ENCODE measurements at regions not wholly inside any gene's neighbourhood (a gene's known extent, or its start where the extent isn't known, plus 50 kb on each side); places are given as distances from the start of the nearest gene placed in this dataset.
A peak's percentile ranks its signal among the peaks of the same experiment; 100 is the strongest.

DNA sequence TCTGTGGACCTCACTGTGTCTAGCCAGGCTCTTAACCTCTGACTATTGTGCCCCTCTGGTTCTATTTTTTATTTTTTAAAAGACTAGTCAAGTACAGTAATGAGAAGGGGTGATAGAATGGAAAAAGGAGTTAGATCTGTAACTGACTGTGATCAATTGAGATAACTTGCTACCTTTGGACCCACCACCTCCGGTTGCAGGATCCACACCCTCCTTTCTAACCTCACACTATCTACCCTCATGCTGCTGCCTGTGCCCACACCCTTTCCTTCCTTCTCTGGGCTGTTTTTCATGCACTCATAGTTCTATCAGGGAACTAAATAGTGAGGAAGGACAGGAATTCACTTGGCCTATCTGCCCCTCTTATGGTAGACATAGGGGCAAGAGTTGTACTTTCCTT, 172.3 kb downstream of the KATNIP start:
- DNase-seq: peak in 1 of 3 donors; percentile 41
- ATAC-seq: peak; percentile 86
- Histone ChIP-seq H3K36me3 (ENCODE audit: low read depth) (no peaks in the 10 kb centered on the region), H3K4me3 (no peak overlapping the region), H3K4me1 (ENCODE audit: low read depth) (peaks cover 24% of the 10 kb centered on the region), H3K9me3 (no peaks in the 10 kb centered on the region)
- no peak for TF ChIP-seq CTCF (IDR thresholded peaks at IDR 0.05)
- intact Hi-C loops (cut with DNase I, micrococcal nuclease): no loop called here

DNA sequence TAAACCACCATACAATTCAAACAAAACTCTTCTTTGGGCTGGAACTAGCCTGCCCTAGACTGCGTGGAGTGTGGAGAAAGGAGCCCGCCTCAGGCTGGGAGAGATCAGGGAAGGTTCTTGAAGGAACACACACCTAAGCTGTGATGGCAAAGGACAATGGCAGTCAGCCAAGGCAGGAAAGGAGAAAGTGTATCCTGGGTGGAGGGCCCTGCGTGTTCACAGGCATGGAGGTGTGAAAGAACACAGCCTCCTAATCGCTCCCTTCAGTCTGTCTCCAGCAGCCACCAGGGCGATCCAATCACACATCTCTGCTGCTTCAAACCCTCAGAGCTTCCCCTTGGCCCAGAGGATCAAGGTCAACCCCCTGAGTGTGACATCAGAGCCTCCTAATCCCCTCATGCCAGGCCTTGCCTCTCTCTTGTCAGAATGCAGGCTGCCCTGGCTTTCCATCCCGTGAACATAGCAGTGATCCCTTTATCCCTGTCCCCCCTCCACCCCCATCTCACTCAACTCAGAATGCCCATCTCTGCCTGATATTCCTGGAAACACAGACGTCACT, 173.0 kb downstream of the KATNIP start:
- peak in 2 of 3 donors; percentile 26 to 39 for DNase-seq
- ATAC-seq: peak; percentile 32
- intact Hi-C loops (cut with DNase I, micrococcal nuclease): no loop called here

GRCh38 chr16:27723711-27724481, 174.0 kb downstream of the KATNIP start:
- DNase-seq (peak in 1 of 3 donors; percentile 39), ATAC-seq (peak; percentile 8)
- no peak for TF ChIP-seq CTCF (IDR thresholded peaks at IDR 0.05)
- H3K36me3 ChIP-seq (ENCODE audit: low read depth): no peaks in the 10 kb centered on the region
- peaks cover 24% of the 10 kb centered on the region for H3K4me1 ChIP-seq (ENCODE audit: low read depth)
- H3K9me3 ChIP-seq: no peaks in the 10 kb centered on the region
- intact Hi-C loops (cut with DNase I, micrococcal nuclease): no loop called here
- H3K4me3 ChIP-seq: no peak overlapping the region

More for the DNA sequence above, 173.0 kb downstream of the KATNIP start:
- Histone ChIP-seq H3K4me3 (no peak overlapping the region), H3K4me1 (ENCODE audit: low read depth) (peaks cover 24% of the 10 kb centered on the region), H3K36me3 (ENCODE audit: low read depth) (no peaks in the 10 kb centered on the region), H3K9me3 (no peaks in the 10 kb centered on the region)
- TF ChIP-seq CTCF (IDR thresholded peaks at IDR 0.05): no peak

DNA sequence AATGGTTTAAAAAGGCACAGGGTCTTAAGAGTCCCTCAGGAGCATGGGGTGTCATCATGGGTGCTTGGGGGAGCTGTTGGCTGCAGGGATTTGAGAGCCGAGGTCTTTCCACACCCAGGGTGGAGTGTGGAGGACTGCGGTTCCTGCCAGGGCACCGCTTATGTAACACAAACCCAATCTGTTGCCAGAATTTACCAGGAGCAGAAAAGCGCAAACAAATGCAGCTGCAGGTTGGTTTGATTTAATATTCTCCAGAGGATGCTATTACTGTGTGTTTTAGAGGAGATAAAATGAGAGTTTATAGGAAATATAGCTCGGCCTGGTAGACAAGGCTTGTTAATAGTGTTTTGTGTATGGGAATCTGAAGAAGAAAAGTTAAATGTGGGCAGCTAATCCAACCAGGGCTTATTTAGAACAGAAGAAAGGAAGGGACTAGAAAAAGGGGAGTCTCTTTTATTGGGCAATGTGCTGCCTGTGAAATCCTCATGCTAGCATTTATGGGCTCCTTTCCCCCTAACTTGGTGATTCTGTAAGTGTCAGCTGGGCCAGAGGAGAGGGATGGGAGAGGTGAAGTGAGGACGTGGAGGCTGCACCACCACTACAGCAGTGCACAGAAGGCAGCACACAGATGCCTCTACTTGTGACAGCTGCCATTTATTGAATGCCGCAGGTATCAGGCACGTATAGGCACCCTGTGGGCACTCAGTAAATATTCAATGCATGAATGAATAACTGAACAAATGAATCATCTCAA, 174.7 kb downstream of the KATNIP start:
- intact Hi-C loops (cut with DNase I, micrococcal nuclease): no loop called here
- Histone ChIP-seq H3K4me3 (no peak overlapping the region), H3K36me3 (ENCODE audit: low read depth) (no peaks in the 10 kb centered on the region), H3K4me1 (ENCODE audit: low read depth) (peaks cover 24% of the 10 kb centered on the region), H3K9me3 (no peaks in the 10 kb centered on the region)
- DNase-seq: peak in 1 of 3 donors; percentile 24
- ATAC-seq: peak; percentile 22
- TF ChIP-seq CTCF (IDR thresholded peaks at IDR 0.05): no peak

DNA sequence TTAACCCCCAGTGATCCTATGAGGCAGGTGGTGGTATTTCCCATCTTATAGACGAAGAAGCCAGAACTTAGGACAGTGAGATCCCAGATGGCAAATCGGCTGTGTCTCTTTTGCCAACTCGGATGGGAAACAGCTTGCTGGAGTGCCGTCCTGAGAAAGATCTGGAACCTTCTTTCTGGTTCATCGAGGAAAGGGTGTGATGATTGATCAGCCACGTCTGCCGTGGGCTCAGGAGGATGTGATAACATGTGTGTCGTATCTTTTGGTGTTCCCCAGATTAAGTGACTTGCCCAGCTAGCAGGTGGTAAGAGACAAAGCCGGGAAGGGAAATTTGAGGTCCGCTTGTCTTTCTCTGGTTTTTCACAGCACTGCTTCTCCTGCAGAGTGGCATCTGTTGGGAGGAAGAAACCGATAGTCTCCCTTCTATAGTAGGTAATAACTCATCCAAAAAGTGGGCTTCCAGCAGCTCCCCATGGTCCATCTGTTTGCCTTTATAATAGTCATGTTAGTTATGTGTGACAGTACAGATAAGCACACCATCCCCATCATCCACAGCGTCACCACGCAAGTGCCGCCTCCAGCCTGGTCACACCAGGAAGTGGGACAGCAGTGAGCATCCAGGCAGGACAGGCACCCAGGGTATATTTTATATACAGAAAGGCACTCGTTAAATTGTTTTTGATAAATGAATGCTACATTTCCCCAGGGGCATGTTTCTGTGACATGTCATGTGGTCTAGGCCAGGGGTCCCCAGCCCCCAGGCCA, 175.5 kb downstream of the KATNIP start:
- Histone ChIP-seq H3K9me3 (no peaks in the 10 kb centered on the region), H3K4me1 (ENCODE audit: low read depth) (peaks cover 24% of the 10 kb centered on the region), H3K4me3 (no peak overlapping the region), H3K36me3 (ENCODE audit: low read depth) (no peaks in the 10 kb centered on the region)
- DNase-seq (no peak), ATAC-seq (no peak)
- no peak for TF ChIP-seq CTCF (IDR thresholded peaks at IDR 0.05)
- intact Hi-C loops (cut with DNase I, micrococcal nuclease): no loop called here
